ENCODE measurements at regions not wholly inside any gene's neighbourhood (a gene's known extent, or its start where the extent isn't known, plus 50 kb on each side); places are given as distances from the start of the nearest gene placed in this dataset.

- no peaks in the 10 kb centered on the region for H3K9me3 ChIP-seq
- H3K27me3 ChIP-seq: no peaks in the 10 kb centered on the region
- TF ChIP-seq POLR2AphosphoS5 (IDR thresholded peaks at IDR 0.05): no peak
- no peak for TF ChIP-seq CTCF (IDR thresholded peaks at IDR 0.05)
- TF ChIP-seq EP300 (IDR thresholded peaks at IDR 0.05): no peak
- TF ChIP-seq POLR2A (IDR thresholded peaks at IDR 0.05): no peak
- H3K27ac ChIP-seq: peak overlapping the region; percentile 74 to 85 (median 82)
- intact Hi-C loops (cut with DNase I): no loop called here
- no peak for DNase-seq
- H3K4me3 ChIP-seq: no peak overlapping the region
- WGBS, 2 donors: 79 to 86% methylated on average over 2 of the region's 2 CpGs
- no peaks in the 10 kb centered on the region for H3K36me3 ChIP-seq
- peaks cover 0 to 66% (median 36%) of the 10 kb centered on the region in 4 donors for H3K4me1 ChIP-seq
Observed at GRCh38 chr3:30520699-30521098, 85.7 kb upstream of the TGFBR2 start.

GRCh38 chr3:30521156-30521715 lies 85.2 kb upstream of the TGFBR2 start:
- TF ChIP-seq EP300 (IDR thresholded peaks at IDR 0.05) (no peak), POLR2A (IDR thresholded peaks at IDR 0.05) (no peak), CTCF (IDR thresholded peaks at IDR 0.05) (no peak), POLR2AphosphoS5 (IDR thresholded peaks at IDR 0.05) (no peak)
- no peak for DNase-seq
- Histone ChIP-seq H3K4me3 (no peak overlapping the region), H3K27me3 (no peaks in the 10 kb centered on the region), H3K4me1 (peaks cover 0 to 63% (median 34%) of the 10 kb centered on the region in 4 donors), H3K9me3 (no peaks in the 10 kb centered on the region), H3K27ac (peak overlapping the region; percentile 74 to 85 (median 82)), H3K36me3 (no peaks in the 10 kb centered on the region)
- intact Hi-C loops (cut with DNase I): no loop called here
- WGBS, 2 donors: 96 to 98% methylated on average over 1 of the region's 1 CpG

- no peak for TF ChIP-seq EP300 (IDR thresholded peaks at IDR 0.05)
- no peak for TF ChIP-seq POLR2A (IDR thresholded peaks at IDR 0.05)
- TF ChIP-seq POLR2AphosphoS5 (IDR thresholded peaks at IDR 0.05): no peak
- no peak for TF ChIP-seq CTCF (IDR thresholded peaks at IDR 0.05)
- no peak for DNase-seq
- 95 to 96% methylated on average over 8 of the region's 8 CpGs for WGBS, 2 donors
- Histone ChIP-seq H3K9me3 (no peaks in the 10 kb centered on the region), H3K27me3 (no peaks in the 10 kb centered on the region), H3K4me1 (peaks cover 0 to 51% (median 30%) of the 10 kb centered on the region in 4 donors), H3K4me3 (no peak overlapping the region), H3K36me3 (no peaks in the 10 kb centered on the region), H3K27ac (peak overlapping the region in 2 of 4 donors; percentile 24 to 30)
- intact Hi-C loops (cut with DNase I): loop anchor here (2.0 kb wide), 1 partner anchor 84 kb away; the partner anchor contains the start of gene TGFBR2
Observed at GRCh38 chr3:30522476-30522875, 83.9 kb upstream of the TGFBR2 start.

- Histone ChIP-seq H3K27ac (peak overlapping the region in 1 of 4 donors; percentile 24), H3K4me3 (no peak overlapping the region), H3K9me3 (no peaks in the 10 kb centered on the region), H3K27me3 (no peaks in the 10 kb centered on the region), H3K36me3 (no peaks in the 10 kb centered on the region), H3K4me1 (peaks cover 0 to 42% (median 23%) of the 10 kb centered on the region in 4 donors)
- no peak for DNase-seq
- WGBS, 2 donors: 94 to 95% methylated on average over 1 of the region's 1 CpG
- intact Hi-C loops (cut with DNase I): loop anchor here (2.0 kb wide), 1 partner anchor 83 kb away; the partner anchor contains the start of gene TGFBR2
- TF ChIP-seq CTCF (IDR thresholded peaks at IDR 0.05): no peak
- TF ChIP-seq POLR2A (IDR thresholded peaks at IDR 0.05): no peak
- no peak for TF ChIP-seq POLR2AphosphoS5 (IDR thresholded peaks at IDR 0.05)
- TF ChIP-seq EP300 (IDR thresholded peaks at IDR 0.05): no peak
Observed at GRCh38 chr3:30523366-30523765, 83.0 kb upstream of the TGFBR2 start.

All from sigmoid colon (tissue), 6 donors.